ENCODE measurements at regions not wholly inside any gene's neighbourhood (a gene's known extent, or its start where the extent isn't known, plus 50 kb on each side); places are given as distances from the start of the nearest gene placed in this dataset.

DNA sequence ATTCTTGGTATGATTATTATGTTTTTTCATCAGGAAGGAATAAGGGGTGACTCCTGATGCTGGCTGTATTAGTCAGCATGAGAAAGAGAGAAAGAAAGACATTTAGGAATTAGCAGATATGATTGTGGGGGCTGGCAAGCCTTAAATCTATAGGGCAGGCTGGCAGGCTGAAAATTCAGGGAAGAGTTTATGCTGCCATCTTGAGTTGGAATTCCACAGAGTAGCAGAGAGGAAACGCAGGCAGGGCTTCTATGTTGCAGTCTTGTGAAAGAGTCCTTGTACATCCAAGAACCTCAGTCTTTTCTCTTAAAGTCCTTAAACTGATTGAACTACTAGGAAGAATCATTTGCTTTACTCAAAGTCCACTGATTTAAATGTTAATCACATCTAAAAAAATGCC lies 262.7 kb upstream of the SLC10A2 start:
- TF ChIP-seq CTCF (IDR thresholded peaks at IDR 0.05; ENCODE audit: low read depth, low read length) (no peak), EZH2phosphoT487 (IDR thresholded peaks at IDR 0.05; ENCODE audit: low read depth) (no peak)

Data from OCI-LY3 (cell line).